Bronchial epithelial cell (primary cell): ENCODE measurements at regions not wholly inside any gene's neighbourhood (a gene's known extent, or its start where the extent isn't known, plus 50 kb on each side); places are given as distances from the start of the nearest gene placed in this dataset.

Source experiments
- DNase-seq: peaks from one replicate; pipeline ENCODE4 v3.0.0-alpha.2; 2010; ENCODE audit warnings: low read depth
- FAIRE-seq: peaks from 2 replicates; lab custom pipeline; 2011; peaks lifted over from hg19 to GRCh38; lab: Jason Lieb, UNC
- H3K27me3 ChIP-seq: 2 replicates; pipeline ENCODE4 v1.5.1; 2011; ENCODE audit warnings: low read length; ENCODE audit not compliant: control insufficient read depth, insufficient read depth
- H3K36me3 ChIP-seq: 2 replicates; pipeline ENCODE4 v1.5.1; 2011; ENCODE audit warnings: low read length; ENCODE audit not compliant: control insufficient read depth, insufficient read depth
- H3K4me3 ChIP-seq: 2 replicates; pipeline ENCODE4 v1.5.1; 2011; ENCODE audit warnings: mild to moderate bottlenecking, low read depth, low read length, control low read depth
- TF ChIP-seq, protein P1 (sequence below): IDR thresholded peaks from 2 replicates; pipeline ENCODE4 v1.5.1; 2011; ENCODE audit warnings: mild to moderate bottlenecking, moderate library complexity, low read length, control low read depth, inconsistent platforms; ENCODE audit not compliant: insufficient read depth, severe bottlenecking

- Histone ChIP-seq H3K4me3 (no peak overlapping the region), H3K27me3 (no peaks in the 10 kb centered on the region), H3K36me3 (no peaks in the 10 kb centered on the region)
- FAIRE-seq (no peak), DNase-seq (no peak)
- TF ChIP-seq, protein P1, sequence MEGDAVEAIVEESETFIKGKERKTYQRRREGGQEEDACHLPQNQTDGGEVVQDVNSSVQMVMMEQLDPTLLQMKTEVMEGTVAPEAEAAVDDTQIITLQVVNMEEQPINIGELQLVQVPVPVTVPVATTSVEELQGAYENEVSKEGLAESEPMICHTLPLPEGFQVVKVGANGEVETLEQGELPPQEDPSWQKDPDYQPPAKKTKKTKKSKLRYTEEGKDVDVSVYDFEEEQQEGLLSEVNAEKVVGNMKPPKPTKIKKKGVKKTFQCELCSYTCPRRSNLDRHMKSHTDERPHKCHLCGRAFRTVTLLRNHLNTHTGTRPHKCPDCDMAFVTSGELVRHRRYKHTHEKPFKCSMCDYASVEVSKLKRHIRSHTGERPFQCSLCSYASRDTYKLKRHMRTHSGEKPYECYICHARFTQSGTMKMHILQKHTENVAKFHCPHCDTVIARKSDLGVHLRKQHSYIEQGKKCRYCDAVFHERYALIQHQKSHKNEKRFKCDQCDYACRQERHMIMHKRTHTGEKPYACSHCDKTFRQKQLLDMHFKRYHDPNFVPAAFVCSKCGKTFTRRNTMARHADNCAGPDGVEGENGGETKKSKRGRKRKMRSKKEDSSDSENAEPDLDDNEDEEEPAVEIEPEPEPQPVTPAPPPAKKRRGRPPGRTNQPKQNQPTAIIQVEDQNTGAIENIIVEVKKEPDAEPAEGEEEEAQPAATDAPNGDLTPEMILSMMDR = no peak
Observed at GRCh38 chr3:182041668-182042291, 330.1 kb downstream of the SOX2 start.

DNA sequence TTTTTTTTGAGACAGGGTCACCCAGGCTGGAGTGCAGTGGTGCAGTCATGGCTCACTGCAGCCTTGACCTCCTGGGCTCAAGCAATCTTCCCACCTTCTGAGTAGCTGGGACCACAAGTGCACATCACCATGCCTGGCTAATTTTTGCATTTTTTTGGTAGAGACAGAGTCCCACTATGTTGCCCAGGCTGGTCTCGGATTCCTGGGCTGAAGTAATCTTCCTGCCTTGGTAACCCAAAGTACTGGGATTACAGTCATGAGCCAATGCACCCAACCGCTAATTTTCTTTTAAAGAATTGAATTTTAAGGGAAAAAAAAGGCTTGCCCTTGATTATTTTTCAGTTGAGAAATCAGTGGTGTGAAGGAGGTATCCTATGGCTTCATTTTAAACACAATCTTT is 334.0 kb downstream of the SOX2 start:
- FAIRE-seq (no peak), DNase-seq (no peak)
- TF ChIP-seq, protein P1 = no peak
- Histone ChIP-seq H3K27me3 (no peaks in the 10 kb centered on the region), H3K36me3 (no peaks in the 10 kb centered on the region), H3K4me3 (no peak overlapping the region)

GRCh38 chr3:182046166-182046764 is 334.5 kb downstream of the SOX2 start:
- peak; percentile 71 for DNase-seq
- FAIRE-seq = no peak
- TF ChIP-seq, protein P1 = no peak
- H3K4me3 ChIP-seq = no peak overlapping the region
- no peaks in the 10 kb centered on the region for H3K27me3 ChIP-seq
- H3K36me3 ChIP-seq = no peaks in the 10 kb centered on the region

DNA sequence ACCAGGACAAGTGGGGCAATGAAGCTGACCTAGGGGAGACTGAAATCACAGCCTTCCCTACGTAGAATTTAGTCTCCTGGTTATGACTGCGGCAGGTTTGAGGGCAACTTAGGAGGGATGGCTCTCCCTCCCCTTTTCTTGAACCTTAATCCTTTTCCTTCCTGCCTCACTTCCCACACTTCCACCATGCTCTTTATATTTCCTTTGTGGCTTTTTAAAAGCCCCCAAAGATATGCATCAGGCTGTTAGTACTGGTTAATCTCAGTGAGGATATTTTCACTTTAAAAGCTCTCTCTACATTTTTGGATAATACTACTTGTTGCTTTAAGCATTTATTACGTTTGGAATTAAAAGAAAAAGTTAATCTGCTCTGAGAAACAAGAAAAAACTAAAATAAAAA is 339.2 kb downstream of the SOX2 start:
- H3K36me3 ChIP-seq = no peaks in the 10 kb centered on the region

GRCh38 chr3:182052332-182052731 is 340.6 kb downstream of the SOX2 start:
- FAIRE-seq (no peak), DNase-seq (peak; percentile 99)
- Histone ChIP-seq H3K27me3 (no peaks in the 10 kb centered on the region), H3K36me3 (no peaks in the 10 kb centered on the region), H3K4me3 (no peak overlapping the region)
- TF ChIP-seq, protein P1 = peak; percentile 21

More for the DNA sequence above, 339.2 kb downstream of the SOX2 start:
- FAIRE-seq (no peak), DNase-seq (no peak)
- TF ChIP-seq, protein P1 = no peak
- Histone ChIP-seq H3K27me3 (no peaks in the 10 kb centered on the region), H3K4me3 (no peak overlapping the region)
